H1 (cell line): ENCODE measurements at regions not wholly inside any gene's neighbourhood (a gene's known extent, or its start where the extent isn't known, plus 50 kb on each side); places are given as distances from the start of the nearest gene placed in this dataset.

ENCODE experiments used
- CTCF ChIA-PET: fragments of 300-600 bp; sonication (Branson Sonifier 250); formaldehyde crosslinking; loops from one replicate; lab custom pipeline; 2021; ENCODE audit not compliant: partially characterized antibody; lab: Charles Lee
- POLR2A ChIA-PET: fragments of 300-600 bp; sonication (Branson Sonifier 250); formaldehyde crosslinking; loops from one replicate; lab custom pipeline; 2021; ENCODE audit warnings: inconsistent platforms; ENCODE audit not compliant: partially characterized antibody; lab: Charles Lee
- DNase-seq, 2 experiments: peaks; one replicate each; pipeline versions ENCODE4 v3.0.0 to v3.0.0-alpha.2; 2010 to 2022; ENCODE audit warnings: low spot score in 2 of 2, low read depth in 1 of 2, mixed read lengths in 1 of 2
- FAIRE-seq: peaks from 2 replicates; lab custom pipeline; 2011; peaks lifted over from hg19 to GRCh38; lab: Jason Lieb, UNC
- H2AFZ ChIP-seq: 2 replicates; pipeline ENCODE4 v1.8.1; 2012; ENCODE audit warnings: low read length, inconsistent platforms
- H2AK5ac ChIP-seq: 2 replicates; pipeline ENCODE4 v1.6.1; 2013; ENCODE audit warnings: low read depth, low read length
- H2BK120ac ChIP-seq: replicated peaks from 2 replicates; pipeline ENCODE3; 2013; ENCODE audit warnings: low read depth, low read length, inconsistent platforms
- H2BK12ac ChIP-seq: 2 replicates; pipeline ENCODE4 v1.6.1; 2013; ENCODE audit warnings: low read depth, low read length
- H2BK15ac ChIP-seq: 2 replicates; pipeline ENCODE4 v1.6.1; 2013; ENCODE audit warnings: low read length
- H2BK20ac ChIP-seq: 2 replicates; pipeline ENCODE4 v1.6.1; 2013; ENCODE audit warnings: low read length
- H2BK5ac ChIP-seq: 2 replicates; pipeline ENCODE4 v1.6.1; 2013; ENCODE audit warnings: low read depth, low read length
- H3K14ac ChIP-seq: 2 replicates; pipeline ENCODE4 v1.6.1; 2013; ENCODE audit warnings: inconsistent platforms; ENCODE audit not compliant: insufficient read length
- H3K18ac ChIP-seq: 2 replicates; pipeline ENCODE4 v1.6.1; 2013; ENCODE audit warnings: low read length; ENCODE audit errors: extremely low read depth
- H3K23ac ChIP-seq: 2 replicates; pipeline ENCODE4 v1.6.1; 2013; ENCODE audit warnings: inconsistent platforms; ENCODE audit not compliant: insufficient read length
- H3K23me2 ChIP-seq: 2 replicates; pipeline ENCODE4 v1.6.1; 2013; ENCODE audit warnings: low read depth, low read length
- H3K27ac ChIP-seq: 2 replicates; pipeline ENCODE4 v1.6.1; 2011; ENCODE audit warnings: low read depth, low read length, inconsistent platforms
- H3K27me3 ChIP-seq, 4 experiments: replicated peaks in 1 of 4; 1 replicate in 1 of 4; 2 replicates in 3 of 4; pipeline versions ENCODE4 v1.6.1 to v1.8.1; 2011 to 2013; ENCODE audit warnings: low read length in 3 of 4, mild to moderate bottlenecking in 3 of 4, inconsistent platforms in 2 of 4, mixed read lengths in 2 of 4, moderate library complexity in 1 of 4; ENCODE audit not compliant: control insufficient read depth in 3 of 4, insufficient read depth in 3 of 4; ENCODE audit errors: extremely low read depth in 1 of 4
- H3K36me3 ChIP-seq, 4 experiments: 2 replicates each; pipeline versions ENCODE4 v1.6.1 to v1.8.1; 2011 to 2013; ENCODE audit warnings: mild to moderate bottlenecking in 4 of 4, low read length in 3 of 4, moderate library complexity in 2 of 4, control low read depth in 1 of 4, inconsistent platforms in 1 of 4; ENCODE audit not compliant: insufficient read depth in 4 of 4, control insufficient read depth in 2 of 4
- H3K4ac ChIP-seq: replicated peaks from 2 replicates; pipeline ENCODE3; 2013; ENCODE audit warnings: low read length, low read depth, mixed read lengths, inconsistent platforms; ENCODE audit not compliant: insufficient read length
- H3K4me1 ChIP-seq, 4 experiments: replicated peaks in 1 of 4; 1 replicate in 1 of 4; 2 replicates in 3 of 4; pipeline versions ENCODE4 v1.6.1 to v1.8.1; 2011 to 2013; ENCODE audit warnings: low read length in 3 of 4, inconsistent platforms in 2 of 4, mixed read lengths in 1 of 4; ENCODE audit not compliant: insufficient read depth in 4 of 4, control insufficient read depth in 3 of 4
- H3K4me2 ChIP-seq, 2 experiments: 2 replicates each; pipeline versions ENCODE4 v1.6.1 to v1.8.1; 2011 to 2013; ENCODE audit warnings: low read depth in 2 of 2, low read length in 2 of 2, control low read depth in 1 of 2, inconsistent platforms in 1 of 2, mild to moderate bottlenecking in 1 of 2; ENCODE audit not compliant: insufficient read depth in 1 of 2
- H3K4me3 ChIP-seq, 4 experiments: fragments of 200-600, 300-600 bp in 1 of 4; sonication (generic), shearing (Covaris generic), sonication (Bioruptor Twin) in 1 of 4; 2 replicates each; pipeline versions ENCODE4 v1.5.1 to v1.8.1; 2011 to 2016; ENCODE audit warnings: low read length in 4 of 4, low read depth in 3 of 4, control low read depth in 2 of 4, inconsistent platforms in 2 of 4, mild to moderate bottlenecking in 2 of 4, mixed read lengths in 1 of 4, moderate library complexity in 1 of 4; ENCODE audit not compliant: insufficient read depth in 2 of 4; ENCODE audit errors: extremely low read depth in 1 of 4
- H3K56ac ChIP-seq: replicated peaks from 2 replicates; pipeline ENCODE3; 2013; ENCODE audit warnings: low read depth, mild to moderate bottlenecking, mixed read lengths, low read length, inconsistent platforms; ENCODE audit not compliant: insufficient read length
- H3K79me1 ChIP-seq: 2 replicates; pipeline ENCODE4 v1.6.1; 2013; ENCODE audit warnings: low read depth, low read length, control low read depth
- H3K79me2 ChIP-seq, 2 experiments: 2 replicates each; pipeline versions ENCODE4 v1.6.1 to v1.8.1; 2012 to 2013; ENCODE audit warnings: low read length in 2 of 2, mild to moderate bottlenecking in 2 of 2, inconsistent platforms in 1 of 2; ENCODE audit not compliant: insufficient read depth in 2 of 2, control insufficient read depth in 1 of 2
- H3K9ac ChIP-seq, 4 experiments: replicated peaks in 1 of 4; 1 replicate in 1 of 4; 2 replicates in 3 of 4; pipeline versions ENCODE4 v1.6.1 to v1.8.1; 2011 to 2013; ENCODE audit warnings: low read depth in 3 of 4, low read length in 3 of 4, control low read depth in 2 of 4, mild to moderate bottlenecking in 2 of 4, moderate library complexity in 2 of 4, inconsistent platforms in 1 of 4; ENCODE audit errors: extremely low read depth in 1 of 4
- H3K9me3 ChIP-seq, 2 experiments: 2 replicates each; pipeline versions ENCODE4 v1.6.1 to v1.8.1; 2012 to 2013; ENCODE audit warnings: mild to moderate bottlenecking in 2 of 2, moderate library complexity in 2 of 2, control low read depth in 1 of 2, inconsistent platforms in 1 of 2, low read depth in 1 of 2, low read length in 1 of 2, mixed read lengths in 1 of 2; ENCODE audit not compliant: insufficient read depth in 2 of 2
- H4K20me1 ChIP-seq, 2 experiments: replicated peaks in 1 of 2; 2 replicates each; pipeline versions ENCODE3 to v1.8.1; 2011 to 2013; ENCODE audit warnings: inconsistent platforms in 2 of 2, low read length in 2 of 2, mild to moderate bottlenecking in 1 of 2; ENCODE audit not compliant: insufficient read depth in 2 of 2, control insufficient read depth in 1 of 2
- H4K5ac ChIP-seq: 2 replicates; pipeline ENCODE4 v1.6.1; 2013; ENCODE audit warnings: low read length, low read depth, mixed read lengths, inconsistent platforms; ENCODE audit not compliant: insufficient read length
- H4K8ac ChIP-seq: 2 replicates; pipeline ENCODE4 v1.8.0; 2013; ENCODE audit warnings: mild to moderate bottlenecking, moderate library complexity, low read length, inconsistent platforms; ENCODE audit not compliant: insufficient read depth; ENCODE audit errors: extremely low read depth
- H4K91ac ChIP-seq: replicated peaks from 2 replicates; pipeline ENCODE3; 2013; ENCODE audit warnings: low read length, mixed read lengths, inconsistent platforms; ENCODE audit not compliant: insufficient read length
- CEBPB ChIP-seq: IDR thresholded peaks from 2 replicates; pipeline ENCODE4 v1.6.1; 2012; ENCODE audit warnings: low read depth, low read length
- CREB1 ChIP-seq: IDR thresholded peaks from 2 replicates; pipeline ENCODE4 v1.6.1; 2012; ENCODE audit warnings: inconsistent platforms
- CTCF ChIP-seq, 3 experiments: IDR thresholded peaks; 1 replicate in 2 of 3; 2 replicates in 1 of 3; pipeline versions ENCODE4 v1.5.1 to v1.6.1; 2011; ENCODE audit warnings: low read length in 3 of 3, mild to moderate bottlenecking in 3 of 3, inconsistent platforms in 2 of 3, low read depth in 1 of 3, moderate library complexity in 1 of 3; ENCODE audit not compliant: insufficient read depth in 1 of 3; ENCODE audit errors: control extremely low read depth in 1 of 3
- GTF2F1 ChIP-seq: IDR thresholded peaks from 2 replicates; pipeline ENCODE4 v1.6.1; 2012; ENCODE audit warnings: low read depth, low read length, improper control_type of control experiment, borderline replicate concordance
- HDAC2 ChIP-seq, 2 experiments: fragments of 300-600 bp in 1 of 2; sonication (generic) in 1 of 2; IDR thresholded peaks; 2 replicates each; pipeline ENCODE4 v1.6.1; 2011 to 2012; ENCODE audit warnings: low read depth in 2 of 2, low read length in 2 of 2, mild to moderate bottlenecking in 2 of 2, moderate library complexity in 2 of 2, borderline replicate concordance in 1 of 2, inconsistent platforms in 1 of 2
- JUN ChIP-seq: IDR thresholded peaks from 2 replicates; pipeline ENCODE4 v1.6.1; 2011; ENCODE audit warnings: low read depth, mild to moderate bottlenecking, improper control_type of control experiment, low read length
- NANOG ChIP-seq: IDR thresholded peaks from 2 replicates; pipeline ENCODE4 v1.6.1; 2011; ENCODE audit warnings: low read length, low read depth, mild to moderate bottlenecking, inconsistent platforms; ENCODE audit not compliant: insufficient read depth, poor library complexity, severe bottlenecking
- PHF8 ChIP-seq: fragments of 200-600 bp; sonication (generic); conservative IDR thresholded peaks from 2 replicates; pipeline ENCODE4 v1.7.1; 2012; ENCODE audit warnings: low read depth, mild to moderate bottlenecking, inconsistent platforms, low read length, moderate library complexity
- POLR2AphosphoS5 ChIP-seq: IDR thresholded peaks from 2 replicates; pipeline ENCODE4 v1.6.1; 2011; ENCODE audit warnings: low read depth, low read length
- SAP30 ChIP-seq: fragments of 300-600 bp; sonication (generic); IDR thresholded peaks from 2 replicates; pipeline ENCODE4 v1.7.1; 2012; ENCODE audit warnings: low read length, moderate library complexity, mild to moderate bottlenecking, inconsistent platforms; ENCODE audit not compliant: insufficient read depth, insufficient replicate concordance
- TAF7 ChIP-seq: optimal IDR thresholded peaks from 2 replicates; pipeline ENCODE3; 2011; ENCODE audit warnings: low read depth, mild to moderate bottlenecking, inconsistent platforms, low read length, moderate library complexity, borderline replicate concordance
- WGBS, 2 experiments: shearing (Covaris generic) in 1 of 2; methylation state at CpG; one replicate each; pipeline versions ENCODE4 v1.1.6 to v1.1.7; 2013 to 2015; ENCODE audit warnings: low lambda C conversion rate in 2 of 2, mixed read lengths in 2 of 2, inconsistent platforms in 1 of 2, low coverage in 1 of 2, missing lambda C conversion rate in 1 of 2; ENCODE audit not compliant: insufficient replicate concordance in 2 of 2, insufficient coverage in 1 of 2, insufficient read length in 1 of 2; ENCODE audit errors: extremely low coverage in 1 of 2, missing lambda C conversion rate in 1 of 2; 5-methylcytosine and 5-hydroxymethylcytosine counted together

- H2BK5ac ChIP-seq = no peak overlapping the region
- H2BK15ac ChIP-seq = no peak overlapping the region
- H3K79me1 ChIP-seq = no peaks in the 10 kb centered on the region
- H2BK120ac ChIP-seq = no peak overlapping the region
- no peak overlapping the region for H2AK5ac ChIP-seq
- ChIA-PET POLR2A (no interaction called here), CTCF (interaction anchor here (1.3 to 3.1 kb wide), 4 partner anchors 11 to 348 kb away, joined by 3 to 18 read pairs (median 6); no protein-coding TSS in a partner anchor)
- no peak for DNase-seq
- no peaks in the 10 kb centered on the region for H3K23me2 ChIP-seq
- no peak overlapping the region for H2BK12ac ChIP-seq
- no peak overlapping the region for H3K27ac ChIP-seq
- H2AFZ ChIP-seq = no peak overlapping the region
- H3K4me3 ChIP-seq = no peak overlapping the region
- 84% methylated on average over 4 of the region's 4 CpGs; no CpG with 5 or more reads in 1 of the 2 experiments for WGBS, 2 experiments
- no peak overlapping the region for H4K5ac ChIP-seq
- H3K4me1 ChIP-seq = no peaks in the 10 kb centered on the region
- H2BK20ac ChIP-seq = no peak overlapping the region
- no peaks in the 10 kb centered on the region for H4K20me1 ChIP-seq
- no peak overlapping the region for H4K8ac ChIP-seq
- H3K4ac ChIP-seq = no peak overlapping the region
- no peak overlapping the region for H3K14ac ChIP-seq
- no peak overlapping the region for H3K56ac ChIP-seq
- H3K36me3 ChIP-seq = no peaks in the 10 kb centered on the region
- no peak overlapping the region for H3K23ac ChIP-seq
- H3K9me3 ChIP-seq = no peaks in the 10 kb centered on the region
- H3K27me3 ChIP-seq = peaks cover 0 to 1% (median 0%) of the 10 kb centered on the region in 4 experiments; a peak in 1 of 7 replicates
- no peak overlapping the region for H3K18ac ChIP-seq
- H3K9ac ChIP-seq = no peak overlapping the region
- no peak for FAIRE-seq
- H3K79me2 ChIP-seq = no peaks in the 10 kb centered on the region
- H3K4me2 ChIP-seq = no peak overlapping the region
- H4K91ac ChIP-seq = no peak overlapping the region
- TF ChIP-seq GTF2F1 = no peak
- TF ChIP-seq TAF7 = no peak
- TF ChIP-seq CREB1 = no peak
- no peak for TF ChIP-seq HDAC2 (IDR thresholded peaks at IDR 0.05; ENCODE audit: borderline replicate concordance in 1 of 2, low read depth in 2 of 2, low read length in 2 of 2)
- no peak for TF ChIP-seq SAP30
- TF ChIP-seq NANOG = no peak
- TF ChIP-seq JUN = no peak
- no peak for TF ChIP-seq CEBPB
- no peak for TF ChIP-seq POLR2AphosphoS5
- no peak for TF ChIP-seq PHF8
- no peak for TF ChIP-seq CTCF (IDR thresholded peaks at IDR 0.05; ENCODE audit: control extremely low read depth in 1 of 3, insufficient read depth in 1 of 3, low read depth in 1 of 3, low read length in 3 of 3)
Measured at GRCh38 chr16:9300252-9300651, 208.8 kb downstream of the HAPSTR1 start.
